ENCODE measurements at regions not wholly inside any gene's neighbourhood (a gene's known extent, or its start where the extent isn't known, plus 50 kb on each side); places are given as distances from the start of the nearest gene placed in this dataset.

DNA sequence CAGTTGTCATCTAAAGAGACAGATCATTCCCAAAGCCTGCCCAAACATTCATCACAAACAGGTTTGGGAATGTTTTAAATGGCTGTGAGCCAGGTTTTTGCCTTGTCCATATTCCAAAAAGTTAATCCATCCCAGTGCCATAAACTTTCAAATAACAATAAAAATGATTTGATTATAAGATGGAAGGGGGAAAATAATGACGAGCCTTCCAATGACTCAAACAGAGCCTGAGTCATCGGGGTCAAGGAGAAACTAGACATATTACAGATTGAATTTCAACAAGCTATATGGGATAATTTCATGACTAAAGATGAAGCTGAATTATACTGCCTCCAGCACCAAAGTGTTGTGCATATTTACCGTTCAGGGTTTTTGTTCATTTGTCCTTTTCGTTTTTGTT is 195.8 kb upstream of the PKN2 start:
- Mint-ChIP-seq H3K27ac (ENCODE audit: unreplicated experiment) (no peak overlapping the region), H3K4me1 (ENCODE audit: low read depth) (no peaks in the 10 kb centered on the region), H3K36me3 (ENCODE audit: low read depth) (no peaks in the 10 kb centered on the region), H3K9me3 (ENCODE audit: low read depth) (no peaks in the 10 kb centered on the region), H3K27me3 (ENCODE audit: low read depth) (peaks cover 11% of the 10 kb centered on the region), H3K4me3 (ENCODE audit: unreplicated experiment) (no peak overlapping the region)
- no peak for DNase-seq (ENCODE audit: low spot score)
- TF ChIP-seq, protein P1, sequence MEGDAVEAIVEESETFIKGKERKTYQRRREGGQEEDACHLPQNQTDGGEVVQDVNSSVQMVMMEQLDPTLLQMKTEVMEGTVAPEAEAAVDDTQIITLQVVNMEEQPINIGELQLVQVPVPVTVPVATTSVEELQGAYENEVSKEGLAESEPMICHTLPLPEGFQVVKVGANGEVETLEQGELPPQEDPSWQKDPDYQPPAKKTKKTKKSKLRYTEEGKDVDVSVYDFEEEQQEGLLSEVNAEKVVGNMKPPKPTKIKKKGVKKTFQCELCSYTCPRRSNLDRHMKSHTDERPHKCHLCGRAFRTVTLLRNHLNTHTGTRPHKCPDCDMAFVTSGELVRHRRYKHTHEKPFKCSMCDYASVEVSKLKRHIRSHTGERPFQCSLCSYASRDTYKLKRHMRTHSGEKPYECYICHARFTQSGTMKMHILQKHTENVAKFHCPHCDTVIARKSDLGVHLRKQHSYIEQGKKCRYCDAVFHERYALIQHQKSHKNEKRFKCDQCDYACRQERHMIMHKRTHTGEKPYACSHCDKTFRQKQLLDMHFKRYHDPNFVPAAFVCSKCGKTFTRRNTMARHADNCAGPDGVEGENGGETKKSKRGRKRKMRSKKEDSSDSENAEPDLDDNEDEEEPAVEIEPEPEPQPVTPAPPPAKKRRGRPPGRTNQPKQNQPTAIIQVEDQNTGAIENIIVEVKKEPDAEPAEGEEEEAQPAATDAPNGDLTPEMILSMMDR (IDR thresholded peaks at IDR 0.05): no peak

DNA sequence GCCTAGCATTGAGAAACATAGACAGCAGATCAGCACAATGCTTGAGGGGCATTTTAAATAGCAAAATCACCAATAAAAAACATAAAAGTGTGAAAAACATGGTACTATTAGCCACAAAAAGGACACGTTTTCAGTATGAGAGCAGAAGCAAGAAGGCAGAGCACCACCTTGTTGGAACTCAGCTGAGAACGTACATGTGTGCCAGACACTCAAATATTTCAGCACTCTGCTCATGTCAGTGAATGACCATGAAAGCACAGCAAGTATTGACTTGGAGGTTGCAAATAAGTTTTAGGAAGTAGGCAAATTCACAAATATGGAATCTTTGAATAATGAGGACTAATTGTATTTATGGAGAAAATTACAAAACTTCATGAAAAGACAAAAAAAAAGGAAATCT is 193.4 kb upstream of the PKN2 start:
- no peak for DNase-seq (ENCODE audit: low spot score)
- no peak overlapping the region for H3K4me3 Mint-ChIP-seq (ENCODE audit: unreplicated experiment)
- peaks cover 7% of the 10 kb centered on the region for H3K27me3 Mint-ChIP-seq (ENCODE audit: low read depth)
- H3K9me3 Mint-ChIP-seq (ENCODE audit: low read depth): no peaks in the 10 kb centered on the region
- no peak overlapping the region for H3K27ac Mint-ChIP-seq (ENCODE audit: unreplicated experiment)
- no peaks in the 10 kb centered on the region for H3K36me3 Mint-ChIP-seq (ENCODE audit: low read depth)
- no peaks in the 10 kb centered on the region for H3K4me1 Mint-ChIP-seq (ENCODE audit: low read depth)
- TF ChIP-seq, protein P1 (IDR thresholded peaks at IDR 0.05): no peak

DNA sequence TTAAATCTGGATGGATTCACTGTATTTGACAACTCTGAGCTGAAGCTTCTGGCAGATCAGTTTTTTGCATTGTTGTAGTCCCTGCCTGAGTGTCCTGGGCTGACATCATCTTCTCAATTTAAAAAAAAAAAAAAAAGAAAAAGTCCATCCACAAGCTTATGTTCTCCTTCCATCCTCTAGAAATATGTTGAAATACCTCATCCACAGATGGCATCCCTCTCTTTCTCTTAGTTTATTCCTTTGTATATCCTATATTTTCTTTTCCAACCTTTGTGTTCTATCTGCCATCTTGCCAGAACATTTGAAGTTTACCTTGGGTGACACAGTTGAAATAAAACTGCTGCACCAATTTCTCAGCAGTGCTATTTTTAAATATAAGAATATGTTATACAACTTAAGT is 184.4 kb upstream of the PKN2 start:
- TF ChIP-seq, protein P1 (IDR thresholded peaks at IDR 0.05): no peak
- peaks cover 6% of the 10 kb centered on the region for H3K27me3 Mint-ChIP-seq (ENCODE audit: low read depth)
- no peak for DNase-seq (ENCODE audit: low spot score)
- H3K4me3 Mint-ChIP-seq (ENCODE audit: unreplicated experiment): no peak overlapping the region
- H3K4me1 Mint-ChIP-seq (ENCODE audit: low read depth): no peaks in the 10 kb centered on the region
- no peaks in the 10 kb centered on the region for H3K36me3 Mint-ChIP-seq (ENCODE audit: low read depth)
- H3K27ac Mint-ChIP-seq (ENCODE audit: unreplicated experiment): no peak overlapping the region
- H3K9me3 Mint-ChIP-seq (ENCODE audit: low read depth): no peaks in the 10 kb centered on the region

DNA sequence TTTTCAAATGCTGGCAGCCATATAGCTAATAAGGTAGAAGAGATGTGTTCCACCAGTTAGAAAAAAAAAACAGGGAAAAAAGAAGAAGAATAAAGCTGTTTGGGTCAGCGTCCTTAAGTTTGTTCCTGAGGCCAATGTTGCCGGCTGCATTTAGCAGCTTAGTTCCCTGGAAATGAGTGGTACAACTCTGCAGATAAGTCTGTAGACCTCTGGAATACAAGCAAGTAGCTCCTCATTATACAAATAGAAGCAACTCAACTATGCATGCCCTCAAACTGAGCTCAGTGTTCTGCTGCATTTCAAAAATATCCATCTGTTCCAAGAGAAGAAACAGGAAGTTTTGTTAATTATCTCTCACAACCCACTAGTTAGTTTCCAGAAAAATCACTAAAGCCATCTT is 181.2 kb upstream of the PKN2 start:
- no peaks in the 10 kb centered on the region for H3K4me1 Mint-ChIP-seq (ENCODE audit: low read depth)
- peaks cover 13% of the 10 kb centered on the region for H3K27me3 Mint-ChIP-seq (ENCODE audit: low read depth)
- no peaks in the 10 kb centered on the region for H3K36me3 Mint-ChIP-seq (ENCODE audit: low read depth)
- TF ChIP-seq, protein P1 (IDR thresholded peaks at IDR 0.05): no peak
- no peak for DNase-seq (ENCODE audit: low spot score)
- H3K4me3 Mint-ChIP-seq (ENCODE audit: unreplicated experiment): no peak overlapping the region
- H3K9me3 Mint-ChIP-seq (ENCODE audit: low read depth): no peaks in the 10 kb centered on the region
- no peak overlapping the region for H3K27ac Mint-ChIP-seq (ENCODE audit: unreplicated experiment)

DNA sequence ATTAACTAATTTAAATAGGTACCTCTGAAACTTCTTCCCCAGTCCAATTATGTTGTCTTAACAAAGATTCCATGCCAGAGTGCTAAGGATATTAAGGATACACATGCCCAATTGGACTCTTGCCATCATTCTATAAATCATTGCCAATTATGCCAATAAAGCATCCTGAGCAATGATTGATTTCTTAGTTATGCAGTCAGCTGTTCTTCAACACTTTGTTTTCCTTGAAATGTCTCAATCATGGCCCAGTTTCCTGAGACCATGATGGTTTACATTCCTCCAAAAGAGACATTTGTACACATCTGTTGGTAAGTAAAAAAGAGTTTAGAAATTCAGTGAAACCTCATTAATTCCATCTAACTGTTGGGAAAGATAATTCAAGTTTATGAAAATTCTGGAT is 180.4 kb upstream of the PKN2 start:
- H3K9me3 Mint-ChIP-seq (ENCODE audit: low read depth): no peaks in the 10 kb centered on the region
- DNase-seq (ENCODE audit: low spot score): no peak
- TF ChIP-seq, protein P1 (IDR thresholded peaks at IDR 0.05): no peak
- peaks cover 13% of the 10 kb centered on the region for H3K27me3 Mint-ChIP-seq (ENCODE audit: low read depth)
- H3K4me1 Mint-ChIP-seq (ENCODE audit: low read depth): no peaks in the 10 kb centered on the region
- no peaks in the 10 kb centered on the region for H3K36me3 Mint-ChIP-seq (ENCODE audit: low read depth)
- no peak overlapping the region for H3K4me3 Mint-ChIP-seq (ENCODE audit: unreplicated experiment)
- H3K27ac Mint-ChIP-seq (ENCODE audit: unreplicated experiment): no peak overlapping the region
